Psoas muscle (tissue), 7 donors: ENCODE measurements at regions not wholly inside any gene's neighbourhood (a gene's known extent, or its start where the extent isn't known, plus 50 kb on each side); places are given as distances from the start of the nearest gene placed in this dataset.

ENCODE experiments used
- ATAC-seq, 4 donors: fragments of 200-7000 bp; cut with Tn5 transposase; one replicate each; pipeline ENCODE4 v1.9.1; 2020; ENCODE audit warnings: moderate library complexity in 3 of 4, mild to moderate bottlenecking in 2 of 4
- DNase-seq, 2 donors: peaks; one replicate each; pipeline ENCODE4 v3.0.0-alpha.2; 2020
- H3K27ac ChIP-seq: fragments of 200-600 bp; one replicate; pipeline ENCODE4 v1.8.0; 2022
- H3K27me3 ChIP-seq, 3 donors: fragments of 200-600 bp in 1 of 3; one replicate each; pipeline versions ENCODE4 v1.6.1 to v1.8.0; 2013 to 2022; ENCODE audit warnings: low read length in 2 of 3, mild to moderate bottlenecking in 2 of 3, moderate library complexity in 1 of 3; ENCODE audit not compliant: insufficient read depth in 3 of 3
- H3K36me3 ChIP-seq, 2 donors: fragments of 200-600 bp in 1 of 2; one replicate each; pipeline versions ENCODE4 v1.6.1 to v1.8.0; 2013 to 2022; ENCODE audit warnings: low read depth in 1 of 2, mild to moderate bottlenecking in 1 of 2, moderate library complexity in 1 of 2; ENCODE audit not compliant: insufficient read depth in 1 of 2
- H3K4me1 ChIP-seq: fragments of 200-600 bp; one replicate; pipeline ENCODE4 v1.8.0; 2022
- H3K4me3 ChIP-seq: fragments of 200-600 bp; one replicate; pipeline ENCODE4 v1.8.0; 2022; ENCODE audit warnings: mild to moderate bottlenecking
- H3K9me3 ChIP-seq: fragments of 200-600 bp; one replicate; pipeline ENCODE4 v1.8.0; 2022
- WGBS, 3 donors: extraction: QIAGEN DNeasy Blood & Tissue Kit; methylation state at CpG; one replicate each; pipeline versions ENCODE4 v1.1.6 to v1.1.7; 2013; 5-methylcytosine and 5-hydroxymethylcytosine counted together
- intact Hi-C, 2 donors: fragments of 100-400 bp; cut with DNase I; formaldehyde crosslinking; loops; one replicate each; pipeline versions ENCODE4 v1.11.0 to v1.14.2; 2022
- TF ChIP-seq, protein P1 (sequence below): fragments of 200-600 bp; IDR thresholded peaks from one replicate; pipeline ENCODE4 v1.8.0; 2022; ENCODE audit warnings: antibody characterized with exemption
- donor health status: healthy with polysubstance abuse.
- donor health status: DM: no; HTN: no; CAD: no; lungs with moderate emphysema.
- donor health status: Bipolar disorder and iron deficiency.
- donor health status: healthy.
- donor health status: DM: yes; HTN: yes; CAD: no.
- donor health status: DM: no; HTN: no; CAD: no.
- donor health status: DM: yes; HTN: yes; CAD: no.

DNA sequence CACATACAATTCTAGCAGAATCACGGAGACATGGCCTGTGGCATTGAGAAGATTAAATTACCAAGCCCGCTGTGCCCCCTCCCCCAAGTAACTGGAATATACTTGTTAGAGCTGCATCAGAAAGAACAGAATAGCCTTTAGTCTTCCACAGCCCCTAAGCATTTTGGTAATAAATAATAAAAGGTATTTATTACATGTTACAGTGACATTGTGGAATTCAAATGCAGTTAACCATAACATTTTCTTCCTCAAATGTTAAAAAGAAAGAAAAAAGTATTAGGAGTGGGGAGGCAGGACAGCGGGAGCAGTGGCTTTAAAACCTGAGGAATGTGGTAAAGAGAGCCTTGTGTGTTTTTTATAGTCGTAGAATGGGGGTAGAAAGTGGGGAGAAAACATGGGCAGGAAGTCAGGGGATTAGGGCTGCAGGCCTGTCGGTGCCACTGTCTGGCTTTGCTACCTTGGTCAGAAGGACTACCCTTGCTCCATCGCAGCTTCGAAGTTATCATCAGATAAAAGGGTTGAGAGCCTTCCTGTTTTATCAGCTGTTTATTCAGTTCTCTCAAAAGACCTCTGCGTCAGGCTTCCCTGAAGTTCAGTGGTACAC lies 255.9 kb downstream of the MSRB3 start:
- Histone ChIP-seq H3K4me1 (no peaks in the 10 kb centered on the region), H3K27ac (no peak overlapping the region), H3K27me3 (no peaks in the 10 kb centered on the region), H3K4me3 (no peak overlapping the region), H3K9me3 (peaks cover 2% of the 10 kb centered on the region), H3K36me3 (no peaks in the 10 kb centered on the region)
- no peak for ATAC-seq
- 62 to 75% (median 65%) methylated on average over 8 of the region's 8 CpGs for WGBS, 3 donors
- intact Hi-C loops, result no loop called here
- DNase-seq, result no peak
- TF ChIP-seq, protein P1, sequence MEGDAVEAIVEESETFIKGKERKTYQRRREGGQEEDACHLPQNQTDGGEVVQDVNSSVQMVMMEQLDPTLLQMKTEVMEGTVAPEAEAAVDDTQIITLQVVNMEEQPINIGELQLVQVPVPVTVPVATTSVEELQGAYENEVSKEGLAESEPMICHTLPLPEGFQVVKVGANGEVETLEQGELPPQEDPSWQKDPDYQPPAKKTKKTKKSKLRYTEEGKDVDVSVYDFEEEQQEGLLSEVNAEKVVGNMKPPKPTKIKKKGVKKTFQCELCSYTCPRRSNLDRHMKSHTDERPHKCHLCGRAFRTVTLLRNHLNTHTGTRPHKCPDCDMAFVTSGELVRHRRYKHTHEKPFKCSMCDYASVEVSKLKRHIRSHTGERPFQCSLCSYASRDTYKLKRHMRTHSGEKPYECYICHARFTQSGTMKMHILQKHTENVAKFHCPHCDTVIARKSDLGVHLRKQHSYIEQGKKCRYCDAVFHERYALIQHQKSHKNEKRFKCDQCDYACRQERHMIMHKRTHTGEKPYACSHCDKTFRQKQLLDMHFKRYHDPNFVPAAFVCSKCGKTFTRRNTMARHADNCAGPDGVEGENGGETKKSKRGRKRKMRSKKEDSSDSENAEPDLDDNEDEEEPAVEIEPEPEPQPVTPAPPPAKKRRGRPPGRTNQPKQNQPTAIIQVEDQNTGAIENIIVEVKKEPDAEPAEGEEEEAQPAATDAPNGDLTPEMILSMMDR, result no peak

DNA sequence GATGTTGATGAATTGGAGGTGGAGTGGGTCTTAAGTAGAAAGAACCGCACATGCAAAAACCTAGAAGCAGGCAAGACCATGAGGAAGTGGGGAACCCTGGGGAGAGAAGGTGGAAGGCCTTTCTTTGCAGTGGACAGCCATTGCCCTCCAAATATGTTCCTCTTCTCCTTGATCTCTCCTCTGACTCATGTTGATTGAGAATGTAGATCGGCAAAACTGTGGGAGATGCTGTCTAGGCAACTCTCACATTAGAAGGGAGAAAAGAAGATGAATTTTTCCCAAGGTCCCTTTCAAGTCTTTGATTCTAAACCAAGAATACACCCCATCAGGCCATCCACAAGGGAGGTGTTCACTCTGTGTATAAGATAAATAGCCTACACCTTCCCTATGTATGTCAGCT lies 257.5 kb downstream of the MSRB3 start:
- H3K36me3 ChIP-seq, result no peaks in the 10 kb centered on the region
- no peak for ATAC-seq
- no peak overlapping the region for H3K4me3 ChIP-seq
- WGBS, 3 donors, result 92 to 100% (median 96%) methylated on average over 2 of the region's 2 CpGs
- H3K9me3 ChIP-seq, result peaks cover 14% of the 10 kb centered on the region
- no peak overlapping the region for H3K27ac ChIP-seq
- no peak for DNase-seq
- H3K4me1 ChIP-seq, result no peaks in the 10 kb centered on the region
- intact Hi-C loops, result no loop called here
- TF ChIP-seq, protein P1, result no peak
- H3K27me3 ChIP-seq, result no peaks in the 10 kb centered on the region

DNA sequence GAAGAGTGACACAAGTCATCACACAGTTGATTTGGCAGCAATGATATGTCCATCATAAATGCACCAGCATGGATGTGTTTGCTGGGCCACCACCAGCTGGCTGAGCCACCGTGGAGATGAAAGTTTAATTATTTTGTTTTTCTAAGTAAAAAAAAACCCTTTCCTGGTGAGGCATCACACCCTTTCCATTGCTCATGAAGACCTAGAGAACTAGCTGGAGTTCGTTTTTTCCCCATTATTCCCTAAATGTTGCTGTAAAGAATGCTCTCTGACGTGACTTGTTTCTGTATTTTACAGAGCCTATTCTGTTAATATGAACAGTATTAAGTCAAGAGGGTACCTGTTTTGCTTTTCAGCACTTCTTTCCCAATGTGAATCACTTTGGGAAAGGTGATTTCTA lies 257.9 kb downstream of the MSRB3 start:
- H3K9me3 ChIP-seq, result peaks cover 14% of the 10 kb centered on the region
- no peak overlapping the region for H3K4me3 ChIP-seq
- no peak for DNase-seq
- whole genome bisulfite sequencing, 3 donors, result 66 to 75% (median 68%) methylated on average over 3 of the region's 3 CpGs
- H3K36me3 ChIP-seq, result no peaks in the 10 kb centered on the region
- ATAC-seq, result no peak
- intact Hi-C loops, result no loop called here
- TF ChIP-seq, protein P1, result no peak
- H3K27me3 ChIP-seq, result no peaks in the 10 kb centered on the region
- H3K27ac ChIP-seq, result no peak overlapping the region
- H3K4me1 ChIP-seq, result no peaks in the 10 kb centered on the region

DNA sequence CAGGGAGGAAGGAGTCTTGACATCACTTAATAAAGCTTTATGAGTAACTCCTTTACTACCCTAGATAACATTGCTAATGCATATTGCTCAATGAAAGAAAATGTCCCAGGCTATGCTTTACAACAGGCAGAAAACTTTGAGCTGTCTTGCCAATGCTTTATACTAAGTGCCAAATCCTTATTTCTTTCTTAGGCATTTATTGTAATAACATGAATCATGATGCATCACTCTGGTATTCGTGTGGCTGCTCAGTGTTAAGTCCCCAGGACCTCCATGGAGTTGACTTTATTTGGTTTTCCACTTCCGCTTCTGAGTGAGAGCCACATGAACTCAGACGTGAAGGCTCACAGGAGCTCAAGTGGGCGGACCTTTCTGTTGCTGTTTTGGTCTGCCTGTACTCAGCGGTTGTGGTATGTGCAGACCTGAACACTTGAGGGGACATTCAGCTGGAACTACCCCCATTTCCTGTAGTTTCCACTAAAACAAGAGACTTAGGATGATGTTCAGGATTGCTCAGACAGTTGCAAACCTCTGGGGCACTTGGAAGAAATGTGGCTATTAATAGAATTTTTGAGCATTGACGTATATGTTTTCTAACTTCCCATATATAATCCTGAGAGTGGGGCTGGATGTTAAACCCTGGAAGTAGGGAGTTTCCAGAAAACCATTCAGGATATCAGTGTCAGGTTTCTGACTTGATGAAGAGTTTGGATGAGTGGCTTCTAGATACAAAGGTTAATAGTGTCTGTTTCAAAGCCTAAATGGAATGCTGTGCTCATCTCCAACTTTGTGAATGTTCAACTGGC lies 258.6 kb downstream of the MSRB3 start:
- ATAC-seq (peak; percentile 23 to 64 (median 42)), DNase-seq (no peak)
- Histone ChIP-seq H3K4me3 (no peak overlapping the region), H3K36me3 (no peaks in the 10 kb centered on the region), H3K27me3 (no peaks in the 10 kb centered on the region), H3K4me1 (no peaks in the 10 kb centered on the region), H3K27ac (no peak overlapping the region), H3K9me3 (peaks cover 14% of the 10 kb centered on the region)
- WGBS, 3 donors, result 34 to 44% (median 37%) methylated on average over 6 of the region's 6 CpGs
- intact Hi-C loops, result no loop called here
- TF ChIP-seq, protein P1, result no peak
